Spleen (tissue), 7 donors: ENCODE measurements at regions not wholly inside any gene's neighbourhood (a gene's known extent, or its start where the extent isn't known, plus 50 kb on each side); places are given as distances from the start of the nearest gene placed in this dataset.

Experiments
- POLR2A ChIP-seq, 3 donors: fragments of 450-650 bp; IDR thresholded peaks; one replicate each; pipeline ENCODE4 v1.5.1; 2017; ENCODE audit warnings: antibody characterized with exemption in 3 of 3, mild to moderate bottlenecking in 1 of 3
- TF ChIP-seq, protein P1 (sequence below), 11 experiments: fragments of 200-600 bp in 7 of 11; fragments of 450-650 bp in 4 of 11; sonication (generic) in 4 of 11; IDR thresholded peaks in 8 of 11; conservative IDR thresholded peaks in 3 of 11; 1 replicate in 7 of 11; 2 replicates in 4 of 11; pipeline versions ENCODE4 v1.4.0 to v1.8.0; 2016 to 2021; ENCODE audit warnings: antibody characterized with exemption in 11 of 11, inconsistent platforms in 4 of 11, mild to moderate bottlenecking in 1 of 11
- donor health status: DM: no; HTN: no; CAD: no; lungs with moderate emphysema.
- donor health status: DM: no; HTN: no; CAD: no.
- donor health status: DM: no; HTN: no; CAD: no.

DNA sequence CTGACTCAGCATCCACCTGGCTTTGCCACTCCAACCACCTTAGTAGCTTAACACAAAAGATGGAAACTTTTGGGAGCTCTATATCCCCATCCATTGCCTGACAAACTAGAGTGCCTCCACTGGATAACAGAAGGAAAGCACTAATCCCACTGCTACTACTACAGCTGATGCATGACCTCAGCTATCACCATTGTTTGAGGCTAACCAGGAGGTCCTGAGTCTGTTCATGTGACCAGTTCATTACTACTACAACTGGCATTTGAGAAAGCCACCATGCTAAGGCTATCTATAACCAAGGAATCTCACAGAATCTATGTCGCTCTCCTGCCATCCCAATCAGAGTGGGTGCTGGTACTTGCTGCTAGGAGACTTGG is 604.3 kb upstream of the CA10 start:
- no peak for TF ChIP-seq POLR2A (IDR thresholded peaks at IDR 0.05)
- TF ChIP-seq, protein P1, sequence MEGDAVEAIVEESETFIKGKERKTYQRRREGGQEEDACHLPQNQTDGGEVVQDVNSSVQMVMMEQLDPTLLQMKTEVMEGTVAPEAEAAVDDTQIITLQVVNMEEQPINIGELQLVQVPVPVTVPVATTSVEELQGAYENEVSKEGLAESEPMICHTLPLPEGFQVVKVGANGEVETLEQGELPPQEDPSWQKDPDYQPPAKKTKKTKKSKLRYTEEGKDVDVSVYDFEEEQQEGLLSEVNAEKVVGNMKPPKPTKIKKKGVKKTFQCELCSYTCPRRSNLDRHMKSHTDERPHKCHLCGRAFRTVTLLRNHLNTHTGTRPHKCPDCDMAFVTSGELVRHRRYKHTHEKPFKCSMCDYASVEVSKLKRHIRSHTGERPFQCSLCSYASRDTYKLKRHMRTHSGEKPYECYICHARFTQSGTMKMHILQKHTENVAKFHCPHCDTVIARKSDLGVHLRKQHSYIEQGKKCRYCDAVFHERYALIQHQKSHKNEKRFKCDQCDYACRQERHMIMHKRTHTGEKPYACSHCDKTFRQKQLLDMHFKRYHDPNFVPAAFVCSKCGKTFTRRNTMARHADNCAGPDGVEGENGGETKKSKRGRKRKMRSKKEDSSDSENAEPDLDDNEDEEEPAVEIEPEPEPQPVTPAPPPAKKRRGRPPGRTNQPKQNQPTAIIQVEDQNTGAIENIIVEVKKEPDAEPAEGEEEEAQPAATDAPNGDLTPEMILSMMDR (IDR thresholded peaks at IDR 0.05 in 8 of 11, conservative IDR thresholded peaks at IDR 0.05 in 3 of 11), result no peak
